HG02759 (cell line): ENCODE measurements at regions not wholly inside any gene's neighbourhood (a gene's known extent, or its start where the extent isn't known, plus 50 kb on each side); places are given as distances from the start of the nearest gene placed in this dataset.

Source experiments
- ATAC-seq: cut with Tn5 transposase; IDR thresholded peaks from one replicate; pipeline ENCODE4 v1.9.1; 2021; ENCODE audit warnings: mild to moderate bottlenecking, moderate library complexity; ENCODE audit not compliant: unreplicated experiment

GRCh38 chr21:35940074-35940927, 120.0 kb downstream of the SETD4 start:
- no peak for ATAC-seq

DNA sequence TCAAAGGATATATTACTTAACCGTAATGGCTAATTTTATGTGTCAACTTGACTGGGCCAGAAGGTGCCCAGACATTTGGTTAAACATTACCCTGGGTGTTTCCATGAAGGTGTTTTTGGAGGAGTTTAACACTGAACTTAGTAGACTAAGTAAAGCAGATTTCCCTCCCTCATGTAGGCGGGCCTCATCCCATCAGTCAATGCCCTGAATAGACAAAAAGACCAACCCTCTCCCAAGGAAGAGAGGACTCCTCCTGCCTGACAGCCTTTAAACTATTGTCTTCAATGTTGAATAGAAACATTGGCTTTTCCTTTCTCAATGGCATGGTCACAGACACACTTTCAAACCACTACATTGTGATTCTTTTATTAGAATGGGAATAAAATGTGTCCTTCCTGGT, 121.9 kb downstream of the SETD4 start:
- no peak for ATAC-seq

- no peak for ATAC-seq
Measured at GRCh38 chr21:35933466-35933865, 126.9 kb downstream of the SETD4 start.

GRCh38 chr21:35932232-35932911, 128.0 kb downstream of the SETD4 start:
- ATAC-seq, result peak; percentile 88

DNA sequence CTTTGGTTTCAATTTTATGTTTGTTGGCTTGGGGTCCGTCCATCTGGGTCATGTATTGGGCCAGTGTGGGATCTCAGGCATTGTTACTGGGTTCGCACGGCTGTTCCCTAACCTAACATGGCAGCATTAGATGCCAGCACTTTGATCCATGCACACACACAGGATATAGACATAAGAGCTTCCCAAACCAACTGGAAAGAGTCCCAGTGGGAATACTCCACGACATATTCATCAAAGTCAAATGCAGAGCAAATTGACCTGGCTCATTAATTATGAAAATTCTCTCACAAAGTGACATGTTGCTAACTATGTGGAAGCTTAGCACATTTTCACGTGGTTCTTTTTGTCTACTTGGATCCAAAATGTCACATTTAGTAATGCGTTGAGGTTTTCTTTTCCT, 130.4 kb downstream of the SETD4 start:
- ATAC-seq, result no peak

DNA sequence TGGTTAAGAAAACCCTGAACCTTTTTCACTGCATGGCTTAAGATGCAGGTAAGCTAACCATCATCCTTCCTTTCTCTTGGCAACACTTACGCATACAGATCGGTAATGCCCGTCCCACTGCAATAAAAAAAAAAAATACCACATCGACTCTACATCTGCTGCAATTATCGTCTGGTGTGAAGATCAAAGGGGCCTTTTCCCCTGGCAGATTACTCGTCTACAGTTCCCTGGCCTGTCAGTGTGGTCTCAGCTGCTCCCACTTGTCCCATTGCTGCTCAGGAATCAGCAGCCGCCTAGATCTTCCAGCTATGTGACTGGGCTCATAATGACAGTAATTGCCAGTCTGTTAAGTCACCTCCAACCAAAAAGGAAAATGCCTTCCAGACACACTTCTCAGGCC, 133.1 kb downstream of the SETD4 start:
- ATAC-seq, result no peak

DNA sequence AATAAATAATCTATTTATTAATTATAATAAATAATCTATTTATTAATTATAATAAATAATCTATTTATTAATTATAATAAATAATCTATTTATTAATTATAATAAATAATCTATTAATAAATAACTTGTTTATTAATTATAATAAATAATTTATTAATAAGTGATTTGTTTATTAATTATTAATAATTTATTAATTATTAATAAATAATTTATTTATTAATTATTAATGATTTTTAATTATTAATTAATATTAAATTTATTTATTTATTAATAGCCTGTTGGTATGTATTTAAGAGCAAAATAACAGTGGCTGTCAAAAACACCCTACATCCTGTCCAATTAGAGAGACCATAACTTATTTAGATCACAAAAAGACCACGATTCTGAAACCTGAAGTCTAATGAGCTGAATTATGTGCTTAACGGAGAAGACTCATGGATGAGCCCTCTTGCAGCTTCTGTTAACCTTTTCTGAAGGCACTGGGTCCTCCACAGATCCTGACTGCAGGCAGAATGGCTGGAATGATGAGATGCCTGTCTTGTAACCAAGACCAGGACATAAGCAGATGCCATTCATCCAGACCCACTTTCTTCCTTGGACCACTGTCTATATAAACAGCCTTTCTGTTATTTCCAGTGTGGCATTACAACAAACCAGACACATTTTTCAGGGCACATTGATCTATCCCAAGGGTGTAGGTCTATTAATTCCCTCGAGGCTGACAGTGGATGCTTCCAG, 134.2 kb downstream of the SETD4 start:
- ATAC-seq, result no peak

GRCh38 chr21:35925497-35925896, 134.8 kb downstream of the SETD4 start:
- no peak for ATAC-seq

- no peak for ATAC-seq
Measured at GRCh38 chr21:35924714-35925301, 135.5 kb downstream of the SETD4 start.

GRCh38 chr21:35923971-35924370, 136.4 kb downstream of the SETD4 start:
- ATAC-seq, result no peak

GRCh38 chr21:35922618-35923017, 137.7 kb downstream of the SETD4 start:
- ATAC-seq, result no peak

GRCh38 chr21:35921471-35921870, 138.9 kb downstream of the SETD4 start:
- ATAC-seq, result no peak

- ATAC-seq, result no peak
Measured at GRCh38 chr21:35920436-35920835, 139.9 kb downstream of the SETD4 start.

GRCh38 chr21:35915030-35915429, 145.3 kb downstream of the SETD4 start:
- ATAC-seq, result no peak

DNA sequence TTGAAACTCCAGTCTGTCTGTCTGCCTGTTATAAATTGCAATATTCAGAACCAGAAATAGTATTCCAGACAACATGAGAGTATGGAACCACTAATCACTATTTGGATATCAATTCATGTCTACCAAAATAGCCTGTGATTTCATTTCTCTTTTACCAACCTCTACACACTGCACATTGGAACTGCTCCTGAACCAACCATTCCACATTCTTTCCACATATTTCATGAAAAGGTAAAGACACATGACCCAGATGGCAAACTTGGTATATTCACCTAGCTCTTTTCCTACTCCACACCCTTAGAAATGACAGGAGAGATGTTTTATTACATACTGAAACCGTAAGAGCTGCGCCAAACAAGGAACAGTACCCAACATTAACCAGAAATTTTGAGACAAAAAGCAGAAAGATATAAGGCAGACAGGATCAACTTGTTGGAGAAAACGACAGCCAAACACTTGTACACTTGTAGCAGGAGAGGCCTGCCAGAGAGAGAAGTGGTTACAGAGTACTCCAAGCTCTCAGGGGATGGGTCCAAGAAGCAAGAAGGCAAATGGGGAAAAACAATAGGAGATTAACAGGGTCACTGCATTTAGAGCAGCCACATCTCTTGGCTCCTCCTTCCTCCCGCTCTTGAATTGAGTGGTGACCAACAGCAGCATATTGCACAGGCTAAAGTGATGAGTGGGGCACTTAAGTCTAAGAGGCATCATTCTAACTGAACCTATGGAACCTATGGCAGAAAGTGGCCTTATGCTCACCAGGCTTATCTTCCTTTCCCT, 148.7 kb downstream of the SETD4 start:
- no peak for ATAC-seq

- ATAC-seq, result no peak
Measured at GRCh38 chr21:35909456-35910223, 150.7 kb downstream of the SETD4 start.

- no peak for ATAC-seq
Measured at GRCh38 chr21:35908311-35909078, 151.8 kb downstream of the SETD4 start.

GRCh38 chr21:35906586-35906985, 153.7 kb downstream of the SETD4 start:
- ATAC-seq, result no peak

GRCh38 chr21:35905963-35906345, 154.4 kb downstream of the SETD4 start:
- no peak for ATAC-seq
